ENCODE measurements at regions not wholly inside any gene's neighbourhood (a gene's known extent, or its start where the extent isn't known, plus 50 kb on each side); places are given as distances from the start of the nearest gene placed in this dataset.

- DNase-seq, result no peak
Observed at GRCh38 chr11:116466801-116467200, 306.0 kb downstream of the BUD13 start.

GRCh38 chr11:116466191-116466590 is 306.6 kb downstream of the BUD13 start:
- DNase-seq, result no peak

GRCh38 chr11:116465056-116465455 is 307.7 kb downstream of the BUD13 start:
- DNase-seq, result no peak

- no peak for DNase-seq
Observed at GRCh38 chr11:116461789-116462188, 311.0 kb downstream of the BUD13 start.

- no peak for DNase-seq
Observed at GRCh38 chr11:116460156-116460920, 312.4 kb downstream of the BUD13 start.

- no peak for DNase-seq
Observed at GRCh38 chr11:116459185-116460045, 313.4 kb downstream of the BUD13 start.

GRCh38 chr11:116458546-116458945 is 314.2 kb downstream of the BUD13 start:
- DNase-seq, result no peak

GRCh38 chr11:116457336-116458007 is 315.3 kb downstream of the BUD13 start:
- no peak for DNase-seq

- no peak for DNase-seq
Observed at GRCh38 chr11:116454951-116455350, 317.8 kb downstream of the BUD13 start.

- peak; percentile 63 for DNase-seq
Observed at GRCh38 chr11:116454020-116454645, 318.7 kb downstream of the BUD13 start.

GRCh38 chr11:116452461-116452860 is 320.3 kb downstream of the BUD13 start:
- DNase-seq, result no peak

GRCh38 chr11:116449522-116449921 is 323.3 kb downstream of the BUD13 start:
- DNase-seq, result no peak

- no peak for DNase-seq
Observed at GRCh38 chr11:116446048-116446941, 326.5 kb downstream of the BUD13 start.

GRCh38 chr11:116445108-116446047 is 327.4 kb downstream of the BUD13 start:
- no peak for DNase-seq

- DNase-seq, result no peak
Observed at GRCh38 chr11:116442238-116442752, 330.5 kb downstream of the BUD13 start.

GRCh38 chr11:116439361-116439677 is 333.5 kb downstream of the BUD13 start:
- DNase-seq, result no peak

GRCh38 chr11:116438651-116439360 is 334.0 kb downstream of the BUD13 start:
- DNase-seq, result no peak

- DNase-seq, result no peak
Observed at GRCh38 chr11:116434986-116435385, 337.8 kb downstream of the BUD13 start.

- no peak for DNase-seq
Observed at GRCh38 chr11:116432301-116432700, 340.5 kb downstream of the BUD13 start.

- no peak for DNase-seq
Observed at GRCh38 chr11:116431842-116432241, 340.9 kb downstream of the BUD13 start.

All from hematopoietic multipotent progenitor cell treated with erythropoietin and hydrocortisone succinate and interleukin-3 and kit ligand, for 6 days (in vitro differentiated cells).